Parathyroid adenoma (tissue), 2 donors: ENCODE measurements at regions not wholly inside any gene's neighbourhood (a gene's known extent, or its start where the extent isn't known, plus 50 kb on each side); places are given as distances from the start of the nearest gene placed in this dataset.

Experiments
- H2AFZ ChIP-seq: fragments of 300-600 bp; sonication (generic); one replicate; pipeline ENCODE4 v1.7.0; 2017; ENCODE audit warnings: antibody characterized with exemption, mild to moderate bottlenecking
- H3K27ac ChIP-seq: fragments of 300-600 bp; sonication (generic); one replicate; pipeline ENCODE4 v1.7.0; 2017
- H3K27me3 ChIP-seq: fragments of 300-600 bp; sonication (generic); one replicate; pipeline ENCODE4 v1.7.0; 2017; ENCODE audit warnings: low read length; ENCODE audit not compliant: control insufficient read depth, insufficient read depth
- H3K36me3 ChIP-seq: fragments of 300-600 bp; sonication (generic); one replicate; pipeline ENCODE4 v1.7.0; 2017; ENCODE audit warnings: low read length; ENCODE audit not compliant: control insufficient read depth, insufficient read depth
- H3K4me1 ChIP-seq: fragments of 300-600 bp; sonication (generic); one replicate; pipeline ENCODE4 v1.7.0; 2017; ENCODE audit warnings: control low read depth
- H3K4me2 ChIP-seq: fragments of 300-600 bp; sonication (generic); one replicate; pipeline ENCODE4 v1.7.0; 2017; ENCODE audit warnings: low read length
- H3K4me3 ChIP-seq: fragments of 300-600 bp; sonication (generic); one replicate; pipeline ENCODE4 v1.7.0; 2017; ENCODE audit warnings: low read depth, low read length
- H3K79me2 ChIP-seq: fragments of 300-600 bp; sonication (generic); one replicate; pipeline ENCODE4 v1.7.0; 2017; ENCODE audit warnings: control low read depth
- H3K9ac ChIP-seq: fragments of 300-600 bp; sonication (generic); one replicate; pipeline ENCODE4 v1.7.0; 2017; ENCODE audit warnings: mild to moderate bottlenecking
- H3K9me3 ChIP-seq: fragments of 300-600 bp; sonication (generic); one replicate; pipeline ENCODE4 v1.7.0; 2017; ENCODE audit warnings: low read length; ENCODE audit not compliant: control insufficient read depth
- CTCF ChIP-seq: fragments of 300-600 bp; sonication (generic); IDR thresholded peaks from one replicate; pipeline ENCODE4 v1.7.0; 2017; ENCODE audit warnings: antibody characterized with exemption, mild to moderate bottlenecking
- donor health status: primary hyperparathyroidism.

- H3K4me2 ChIP-seq, result no peak overlapping the region
- H3K4me3 ChIP-seq, result no peak overlapping the region
- no peaks in the 10 kb centered on the region for H3K27me3 ChIP-seq
- no peaks in the 10 kb centered on the region for H3K79me2 ChIP-seq
- H3K9me3 ChIP-seq, result no peaks in the 10 kb centered on the region
- TF ChIP-seq CTCF, result no peak
- H2AFZ ChIP-seq, result no peak overlapping the region
- H3K36me3 ChIP-seq, result no peaks in the 10 kb centered on the region
- no peak overlapping the region for H3K9ac ChIP-seq
- no peak overlapping the region for H3K27ac ChIP-seq
- H3K4me1 ChIP-seq, result no peaks in the 10 kb centered on the region
Observed at GRCh38 chr21:35686156-35686555, 374.2 kb downstream of the SETD4 start.

GRCh38 chr21:35683664-35684304, 376.5 kb downstream of the SETD4 start:
- no peak overlapping the region for H3K4me2 ChIP-seq
- H3K27me3 ChIP-seq, result no peaks in the 10 kb centered on the region
- no peaks in the 10 kb centered on the region for H3K9me3 ChIP-seq
- no peaks in the 10 kb centered on the region for H3K36me3 ChIP-seq
- no peak overlapping the region for H3K9ac ChIP-seq
- H3K79me2 ChIP-seq, result no peaks in the 10 kb centered on the region
- no peaks in the 10 kb centered on the region for H3K4me1 ChIP-seq
- no peak for TF ChIP-seq CTCF
- H3K27ac ChIP-seq, result no peak overlapping the region
- no peak overlapping the region for H3K4me3 ChIP-seq
- no peak overlapping the region for H2AFZ ChIP-seq

GRCh38 chr21:35682904-35683549, 377.3 kb downstream of the SETD4 start:
- Histone ChIP-seq H3K27ac (no peak overlapping the region), H2AFZ (no peak overlapping the region), H3K9ac (no peak overlapping the region), H3K36me3 (no peaks in the 10 kb centered on the region), H3K4me2 (no peak overlapping the region), H3K4me3 (no peak overlapping the region), H3K79me2 (no peaks in the 10 kb centered on the region), H3K27me3 (no peaks in the 10 kb centered on the region), H3K9me3 (no peaks in the 10 kb centered on the region), H3K4me1 (no peaks in the 10 kb centered on the region)
- TF ChIP-seq CTCF, result no peak

GRCh38 chr21:35681946-35682345, 378.4 kb downstream of the SETD4 start:
- no peaks in the 10 kb centered on the region for H3K9me3 ChIP-seq
- H3K4me1 ChIP-seq, result no peaks in the 10 kb centered on the region
- no peak overlapping the region for H2AFZ ChIP-seq
- TF ChIP-seq CTCF, result no peak
- H3K27me3 ChIP-seq, result no peaks in the 10 kb centered on the region
- H3K27ac ChIP-seq, result no peak overlapping the region
- H3K4me3 ChIP-seq, result no peak overlapping the region
- no peaks in the 10 kb centered on the region for H3K36me3 ChIP-seq
- no peak overlapping the region for H3K9ac ChIP-seq
- H3K4me2 ChIP-seq, result no peak overlapping the region
- no peaks in the 10 kb centered on the region for H3K79me2 ChIP-seq

- Histone ChIP-seq H3K4me3 (no peak overlapping the region), H3K9ac (no peak overlapping the region), H3K36me3 (no peaks in the 10 kb centered on the region), H3K4me1 (no peaks in the 10 kb centered on the region), H3K79me2 (no peaks in the 10 kb centered on the region), H3K27ac (no peak overlapping the region), H3K9me3 (no peaks in the 10 kb centered on the region), H3K4me2 (no peak overlapping the region), H3K27me3 (no peaks in the 10 kb centered on the region), H2AFZ (no peak overlapping the region)
- TF ChIP-seq CTCF, result no peak
Observed at GRCh38 chr21:35679076-35679475, 381.2 kb downstream of the SETD4 start.
